ENCODE measurements at regions not wholly inside any gene's neighbourhood (a gene's known extent, or its start where the extent isn't known, plus 50 kb on each side); places are given as distances from the start of the nearest gene placed in this dataset.
"Not testable (repeated sequence)": the region's sequence is repeated elsewhere in the genome, so short reads cannot be mapped to it uniquely, and the experiment has no call there.

- no peak overlapping the region for H3K4me3 ChIP-seq
- intact Hi-C loops (cut with DNase I), result no loop called here
- H3K27ac ChIP-seq, result no peak overlapping the region
Observed at GRCh38 chr10:5576780-5577624, 52.2 kb downstream of the CALML3 start.

DNA sequence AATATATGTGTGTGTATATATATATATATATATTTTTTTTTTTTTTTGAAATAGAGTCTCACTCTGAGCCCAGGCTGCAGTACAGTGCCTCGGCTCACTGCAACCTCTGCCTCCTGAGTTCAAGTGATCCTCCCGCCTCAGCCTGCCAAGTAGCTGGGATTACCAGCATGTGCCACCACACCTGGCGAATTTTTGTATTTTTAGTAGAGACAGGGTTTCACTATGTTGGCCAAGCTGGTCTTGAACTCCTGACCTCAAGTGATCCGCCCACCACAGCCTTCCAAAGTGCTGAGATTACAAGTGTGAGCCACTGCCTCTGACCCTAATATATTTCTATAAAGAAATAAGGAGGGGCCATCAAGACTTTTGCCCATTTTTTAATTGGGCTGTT, 55.3 kb downstream of the CALML3 start:
- peak; percentile 6 for DNase-seq
- H3K9me3 ChIP-seq; ATAC-seq; intact Hi-C loops (cut with DNase I); H3K27me3 ChIP-seq (ENCODE audit: low read depth); H3K27ac ChIP-seq; H3K4me3 ChIP-seq; H3K4me1 ChIP-seq; H3K36me3 ChIP-seq: not testable (repeated sequence)

More at GRCh38 chr10:5576780-5577624, 52.2 kb downstream of the CALML3 start:
- H3K9me3 ChIP-seq, result no peaks in the 10 kb centered on the region
- peak; percentile 20 for DNase-seq
- no peak for ATAC-seq
- TF ChIP-seq, protein P1, sequence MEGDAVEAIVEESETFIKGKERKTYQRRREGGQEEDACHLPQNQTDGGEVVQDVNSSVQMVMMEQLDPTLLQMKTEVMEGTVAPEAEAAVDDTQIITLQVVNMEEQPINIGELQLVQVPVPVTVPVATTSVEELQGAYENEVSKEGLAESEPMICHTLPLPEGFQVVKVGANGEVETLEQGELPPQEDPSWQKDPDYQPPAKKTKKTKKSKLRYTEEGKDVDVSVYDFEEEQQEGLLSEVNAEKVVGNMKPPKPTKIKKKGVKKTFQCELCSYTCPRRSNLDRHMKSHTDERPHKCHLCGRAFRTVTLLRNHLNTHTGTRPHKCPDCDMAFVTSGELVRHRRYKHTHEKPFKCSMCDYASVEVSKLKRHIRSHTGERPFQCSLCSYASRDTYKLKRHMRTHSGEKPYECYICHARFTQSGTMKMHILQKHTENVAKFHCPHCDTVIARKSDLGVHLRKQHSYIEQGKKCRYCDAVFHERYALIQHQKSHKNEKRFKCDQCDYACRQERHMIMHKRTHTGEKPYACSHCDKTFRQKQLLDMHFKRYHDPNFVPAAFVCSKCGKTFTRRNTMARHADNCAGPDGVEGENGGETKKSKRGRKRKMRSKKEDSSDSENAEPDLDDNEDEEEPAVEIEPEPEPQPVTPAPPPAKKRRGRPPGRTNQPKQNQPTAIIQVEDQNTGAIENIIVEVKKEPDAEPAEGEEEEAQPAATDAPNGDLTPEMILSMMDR (IDR thresholded peaks at IDR 0.05), result no peak
- H3K36me3 ChIP-seq, result no peaks in the 10 kb centered on the region
- H3K27me3 ChIP-seq (ENCODE audit: low read depth), result no peaks in the 10 kb centered on the region
- no peaks in the 10 kb centered on the region for H3K4me1 ChIP-seq

GRCh38 chr10:5581670-5582566, 57.2 kb downstream of the CALML3 start:
- H3K27ac ChIP-seq, result no peak overlapping the region
- intact Hi-C loops (cut with DNase I), result no loop called here
- H3K9me3 ChIP-seq, result no peaks in the 10 kb centered on the region
- TF ChIP-seq, protein P1 (IDR thresholded peaks at IDR 0.05), result no peak
- H3K36me3 ChIP-seq, result no peaks in the 10 kb centered on the region
- no peak for ATAC-seq
- H3K4me1 ChIP-seq, result peaks cover 8% of the 10 kb centered on the region
- no peak overlapping the region for H3K4me3 ChIP-seq
- DNase-seq, result peak; percentile 24
- H3K27me3 ChIP-seq (ENCODE audit: low read depth), result no peaks in the 10 kb centered on the region

DNA sequence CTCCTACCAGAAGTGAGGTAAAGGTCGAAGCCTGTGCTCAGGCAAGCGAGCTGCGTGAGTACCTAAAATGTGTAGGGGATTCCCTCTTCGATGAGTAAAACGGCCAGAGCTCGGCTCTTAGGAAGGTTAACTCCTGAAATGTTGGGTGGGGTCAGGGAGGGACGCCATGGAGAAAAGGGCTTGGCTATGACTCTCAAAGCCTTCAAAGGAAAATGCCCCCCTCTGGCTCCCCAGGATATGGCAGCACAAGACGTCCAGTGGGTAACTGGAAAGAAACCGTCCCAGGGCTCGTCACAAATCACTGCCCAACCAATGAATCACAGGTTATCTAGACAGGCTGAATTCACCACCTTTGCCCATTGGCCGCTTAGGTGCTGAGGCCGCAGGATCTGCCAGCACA, 58.0 kb downstream of the CALML3 start:
- TF ChIP-seq, protein P1 (IDR thresholded peaks at IDR 0.05), result no peak
- ATAC-seq (no peak), DNase-seq (peak; percentile 28)
- intact Hi-C loops (cut with DNase I), result no loop called here
- Histone ChIP-seq H3K9me3 (no peaks in the 10 kb centered on the region), H3K27ac (no peak overlapping the region), H3K4me1 (peaks cover 8% of the 10 kb centered on the region), H3K4me3 (no peak overlapping the region), H3K27me3 (ENCODE audit: low read depth) (no peaks in the 10 kb centered on the region), H3K36me3 (no peaks in the 10 kb centered on the region)

DNA sequence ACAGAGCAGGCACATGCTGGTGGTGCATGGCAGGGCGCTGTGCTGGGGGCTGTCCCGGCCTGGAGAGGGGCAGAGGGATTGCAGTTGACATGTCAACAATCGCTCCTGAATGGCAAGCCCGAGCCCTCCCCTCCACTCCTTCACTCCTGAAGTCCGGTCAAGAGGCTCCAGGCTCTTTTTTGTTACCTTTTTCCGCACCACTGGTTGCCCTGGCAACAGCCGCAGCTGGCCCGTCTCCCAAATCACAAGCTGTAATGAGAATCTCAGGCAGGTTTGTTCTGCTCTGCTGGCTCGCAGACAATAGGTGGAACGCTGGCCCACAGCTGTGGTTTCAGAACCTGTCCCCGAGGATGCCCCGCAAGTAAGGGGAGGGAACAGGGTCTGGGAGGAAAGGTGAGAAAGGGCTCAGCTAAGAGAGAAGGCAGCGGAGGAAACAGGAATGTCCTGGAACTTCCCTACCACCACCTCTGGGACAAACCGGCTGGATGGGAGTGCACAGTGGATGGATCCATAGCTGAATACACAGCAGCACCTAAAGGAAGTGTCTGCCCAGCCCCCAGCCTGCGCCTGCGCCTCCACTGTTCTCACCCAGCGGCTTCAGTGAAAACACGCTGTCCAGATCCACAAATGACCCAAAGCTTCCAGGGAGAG, 58.9 kb downstream of the CALML3 start:
- TF ChIP-seq, protein P1 (IDR thresholded peaks at IDR 0.05), result no peak
- Histone ChIP-seq H3K36me3 (no peaks in the 10 kb centered on the region), H3K4me3 (no peak overlapping the region), H3K27me3 (ENCODE audit: low read depth) (no peaks in the 10 kb centered on the region), H3K27ac (no peak overlapping the region), H3K9me3 (no peaks in the 10 kb centered on the region), H3K4me1 (peaks cover 8% of the 10 kb centered on the region)
- peak; percentile 85 for ATAC-seq
- DNase-seq, result peak; percentile 91
- intact Hi-C loops (cut with DNase I), result no loop called here
